GM04503 (cell line): ENCODE measurements at regions not wholly inside any gene's neighbourhood (a gene's known extent, or its start where the extent isn't known, plus 50 kb on each side); places are given as distances from the start of the nearest gene placed in this dataset.

Experiments
- DNase-seq: peaks from one replicate; pipeline ENCODE4 v3.0.0-alpha.2; 2012; ENCODE audit warnings: low read depth

DNA sequence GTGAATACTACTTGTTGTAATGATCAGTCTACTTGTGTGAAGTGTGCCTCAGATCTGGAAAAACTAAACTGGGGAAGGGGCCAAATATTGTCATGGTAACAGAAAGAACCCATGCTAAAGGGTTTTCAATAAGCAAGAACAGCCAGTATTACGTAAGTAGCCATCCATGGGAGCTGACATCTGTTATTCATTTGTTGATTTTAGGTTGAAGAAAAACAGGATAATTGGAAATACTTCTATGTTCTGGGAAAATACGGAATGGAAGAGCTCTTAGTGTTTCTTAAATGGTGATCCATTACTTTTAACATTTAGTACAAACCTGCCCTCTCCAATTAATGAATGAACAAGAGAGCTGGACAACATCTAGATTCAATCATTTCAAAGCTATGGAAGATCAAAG lies 485.8 kb downstream of the NTRK2 start:
- DNase-seq: no peak

DNA sequence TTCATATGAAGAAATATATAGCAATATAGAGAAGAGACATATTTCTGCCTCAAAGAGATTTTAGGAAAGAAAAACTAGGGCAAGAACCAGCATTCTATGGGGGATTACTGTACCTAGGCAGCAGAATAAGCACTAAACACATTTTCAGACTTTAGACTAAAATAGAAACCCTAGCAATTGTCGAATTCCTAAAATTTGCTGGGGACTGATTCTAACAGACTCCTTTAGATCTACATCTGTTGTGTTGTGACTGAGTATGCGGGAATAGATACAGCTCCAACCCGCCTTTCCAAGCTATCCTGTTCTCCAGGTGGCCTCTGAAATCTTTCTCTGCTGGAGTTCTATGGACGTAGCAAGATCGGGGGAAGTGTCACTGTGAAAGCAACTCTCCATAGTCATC lies 482.2 kb downstream of the NTRK2 start:
- no peak for DNase-seq

- no peak for DNase-seq
Measured at GRCh38 chr9:85151162-85151561, 481.6 kb downstream of the NTRK2 start.

- no peak for DNase-seq
Measured at GRCh38 chr9:85147046-85147640, 477.6 kb downstream of the NTRK2 start.

DNA sequence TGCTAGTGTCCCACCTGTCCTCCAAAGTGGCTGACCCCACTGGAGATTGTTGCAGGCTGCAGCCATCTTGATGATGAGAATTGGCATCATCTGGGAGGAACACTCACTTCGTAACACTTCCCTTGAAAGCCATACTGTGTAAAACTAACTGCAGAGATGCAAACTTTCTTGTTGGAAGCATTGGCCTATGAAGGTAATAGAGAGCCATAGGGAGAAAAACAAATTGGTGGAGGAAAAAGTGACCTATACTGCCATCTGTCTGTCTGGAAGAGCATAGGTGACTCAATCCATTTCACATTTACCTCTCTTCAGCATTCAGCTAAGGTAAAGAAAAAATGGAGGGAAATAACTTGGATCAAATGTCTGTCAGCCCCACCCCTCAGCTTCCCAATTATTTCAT lies 473.4 kb downstream of the NTRK2 start:
- DNase-seq: no peak

GRCh38 chr9:85142496-85142911 lies 473.0 kb downstream of the NTRK2 start:
- DNase-seq: no peak

- DNase-seq: no peak
Measured at GRCh38 chr9:85137696-85138095, 468.2 kb downstream of the NTRK2 start.

GRCh38 chr9:85136987-85137386 lies 467.5 kb downstream of the NTRK2 start:
- no peak for DNase-seq

DNA sequence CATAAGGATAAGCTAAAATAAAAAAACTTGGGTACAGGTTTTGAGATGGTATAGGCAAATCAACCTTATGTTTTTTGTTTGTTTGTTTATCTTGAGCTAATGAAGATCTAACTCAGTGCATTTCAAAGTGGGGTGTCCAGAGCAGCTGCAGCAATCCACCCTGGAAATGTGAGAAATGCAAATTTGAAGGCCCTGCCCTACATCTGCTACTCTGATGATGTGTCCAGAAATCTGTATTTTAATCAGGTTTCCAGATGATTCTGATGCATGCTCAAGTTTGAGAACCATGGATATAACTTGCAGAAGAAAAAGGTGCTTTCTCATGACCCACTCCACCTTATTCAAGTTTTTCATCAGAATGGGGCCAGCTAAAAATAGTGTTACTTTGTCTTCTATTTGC lies 467.0 kb downstream of the NTRK2 start:
- DNase-seq: no peak

GRCh38 chr9:85130764-85131163 lies 461.2 kb downstream of the NTRK2 start:
- DNase-seq: no peak

- DNase-seq: no peak
Measured at GRCh38 chr9:85130260-85130659, 460.7 kb downstream of the NTRK2 start.

- DNase-seq: no peak
Measured at GRCh38 chr9:85129514-85129913, 460.0 kb downstream of the NTRK2 start.

- peak; percentile 3 for DNase-seq
Measured at GRCh38 chr9:85118990-85119755, 449.6 kb downstream of the NTRK2 start.

DNA sequence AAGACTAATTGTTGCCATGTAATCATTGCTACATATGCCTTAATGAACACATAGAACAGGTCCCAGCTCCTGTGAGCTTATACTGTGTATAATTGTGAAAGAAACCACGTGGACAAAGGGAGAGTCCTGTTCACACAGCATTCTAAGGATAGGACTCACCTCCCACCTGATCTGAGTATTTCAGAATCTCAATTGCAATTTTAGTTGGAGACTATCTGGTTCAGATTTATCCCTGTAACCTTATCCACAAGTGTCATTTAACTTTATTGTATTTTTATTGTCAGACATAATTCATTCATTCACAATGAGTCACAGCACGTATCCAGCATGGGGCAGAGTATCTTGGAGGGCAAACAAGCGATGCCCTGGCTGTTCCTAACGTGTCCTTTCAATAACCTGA lies 448.3 kb downstream of the NTRK2 start:
- no peak for DNase-seq

DNA sequence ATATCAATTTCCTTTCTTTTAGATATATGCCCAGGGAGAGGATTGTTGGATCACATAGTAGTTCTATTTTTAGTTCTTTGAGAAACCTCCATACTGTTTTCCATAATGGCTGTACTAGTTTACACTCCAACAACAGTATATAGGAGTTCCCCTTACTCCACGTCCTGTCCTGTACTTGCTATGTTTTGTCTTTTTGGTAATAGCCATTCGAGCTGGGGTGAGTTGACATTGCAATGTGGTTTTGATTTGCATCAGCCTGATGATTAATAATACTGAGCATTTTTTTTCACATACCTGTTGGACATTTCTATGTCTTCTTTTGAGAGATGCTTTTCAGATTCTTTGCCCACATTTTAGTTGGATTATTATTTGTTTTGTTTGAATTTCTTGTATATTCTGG lies 445.9 kb downstream of the NTRK2 start:
- DNase-seq: no peak

DNA sequence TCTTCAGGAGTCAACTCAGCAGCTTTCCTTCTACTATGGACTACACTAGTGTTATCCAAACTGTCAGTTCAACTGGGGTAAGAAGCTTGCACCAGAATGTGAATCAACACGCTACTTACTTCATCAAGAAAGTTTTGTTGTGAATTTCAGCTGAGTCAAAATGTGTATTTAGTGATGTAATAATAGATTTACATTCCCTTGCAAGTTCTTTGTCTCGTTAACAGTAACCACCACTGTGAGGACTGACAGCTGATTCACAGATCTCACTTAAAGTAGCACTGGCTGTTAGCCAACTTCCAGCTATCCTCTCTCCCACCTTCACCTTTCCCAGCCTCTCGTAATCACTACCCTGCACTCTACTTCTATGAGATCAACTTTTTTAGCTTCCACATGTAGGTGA lies 445.3 kb downstream of the NTRK2 start:
- no peak for DNase-seq

GRCh38 chr9:85112933-85113418 lies 443.4 kb downstream of the NTRK2 start:
- no peak for DNase-seq

DNA sequence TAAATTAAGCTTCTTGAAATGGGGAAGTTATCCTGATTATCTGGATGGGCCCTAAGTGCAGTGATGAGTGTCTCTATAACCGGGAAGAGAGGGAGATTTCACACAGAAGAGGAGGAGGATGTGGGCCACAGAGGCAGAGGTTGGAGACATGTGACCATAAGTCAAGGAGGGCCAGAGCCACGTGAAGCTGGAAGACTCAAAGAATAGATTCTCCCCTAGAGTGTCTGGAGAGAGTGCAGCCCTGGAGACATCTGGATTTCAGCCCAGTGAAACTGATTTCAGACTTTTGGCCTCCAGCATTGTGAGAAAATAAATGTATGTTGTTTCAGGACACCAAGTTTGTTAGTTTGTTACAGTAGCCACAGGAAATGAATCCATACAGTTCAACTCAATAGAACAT lies 442.9 kb downstream of the NTRK2 start:
- DNase-seq: no peak

DNA sequence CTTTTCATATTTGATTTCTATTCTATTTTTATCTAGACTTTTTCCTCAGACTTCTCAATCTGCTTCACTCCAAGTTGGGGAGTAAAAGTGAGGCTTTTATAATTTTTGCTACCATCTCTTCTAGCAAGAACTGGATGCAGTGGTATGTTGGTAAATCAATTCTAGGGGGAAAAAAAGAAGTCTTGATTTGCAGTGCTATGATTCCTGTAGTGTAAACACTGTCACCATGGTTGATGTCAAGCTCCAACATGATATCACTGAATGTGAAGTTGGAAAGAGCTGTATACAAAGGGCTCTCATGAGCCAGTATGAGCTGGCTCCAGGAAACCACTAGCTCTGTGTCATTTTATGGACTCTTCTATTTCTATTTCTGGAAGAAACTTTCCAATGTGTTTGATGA lies 439.2 kb downstream of the NTRK2 start:
- DNase-seq: no peak

DNA sequence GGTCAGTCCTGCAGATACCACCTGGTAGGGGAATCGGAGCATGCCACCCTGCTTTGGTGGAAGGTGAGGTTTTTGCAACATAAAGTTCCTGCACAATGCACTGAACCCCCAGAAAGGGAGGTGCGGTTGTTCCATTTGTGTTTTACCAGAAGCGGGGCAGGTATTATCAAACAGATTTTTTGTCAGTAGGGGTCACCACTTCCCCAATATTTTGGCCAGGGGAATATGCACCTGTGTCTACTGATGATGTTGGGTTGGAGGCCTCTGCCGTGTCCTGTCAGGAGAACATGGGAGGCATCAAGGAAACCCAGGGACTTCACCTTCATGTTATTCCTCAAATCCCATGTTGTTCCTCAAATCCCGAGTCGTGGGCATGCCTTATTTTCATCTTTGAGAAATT lies 438.7 kb downstream of the NTRK2 start:
- DNase-seq: no peak

GRCh38 chr9:85089188-85089969 lies 419.9 kb downstream of the NTRK2 start:
- no peak for DNase-seq

GRCh38 chr9:85081963-85082362 lies 412.4 kb downstream of the NTRK2 start:
- no peak for DNase-seq

DNA sequence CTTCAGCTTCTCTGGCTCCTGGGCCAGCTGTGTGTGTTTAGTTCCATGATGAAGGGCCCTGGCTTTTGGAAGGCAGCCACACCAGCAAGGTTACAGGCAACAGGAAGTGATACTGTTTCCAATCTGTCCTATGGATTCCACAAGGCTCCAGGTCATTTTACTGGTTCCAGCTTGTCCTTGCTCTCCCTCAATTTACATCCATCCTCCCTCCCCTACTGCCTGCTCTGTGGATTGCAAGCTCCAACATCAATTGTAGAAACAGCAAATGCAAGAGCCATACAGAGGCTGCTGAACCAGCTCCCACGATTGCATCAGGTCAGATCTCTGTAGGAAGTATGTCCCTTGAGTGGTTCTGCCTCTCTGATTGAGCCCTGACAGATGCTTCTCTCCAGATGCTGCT lies 409.8 kb downstream of the NTRK2 start:
- DNase-seq: no peak
